NOMO-1 treated with DMSO at 0.1 percent for 48 hours (cell line): ENCODE measurements at regions not wholly inside any gene's neighbourhood (a gene's known extent, or its start where the extent isn't known, plus 50 kb on each side); places are given as distances from the start of the nearest gene placed in this dataset.

ENCODE experiments used
- DNase-seq: peaks from one replicate; lab custom pipeline; 2025; ENCODE audit not compliant: unreplicated experiment; lab: John Stamatoyannopoulos, UW

- DNase-seq = no peak
Observed at GRCh38 chr22:27452922-27453321, 348.6 kb downstream of the MN1 start.

GRCh38 chr22:27453725-27454124 lies 347.8 kb downstream of the MN1 start:
- DNase-seq = no peak

- DNase-seq = no peak
Observed at GRCh38 chr22:27454807-27455450, 346.6 kb downstream of the MN1 start.

- DNase-seq = no peak
Observed at GRCh38 chr22:27455526-27455925, 346.0 kb downstream of the MN1 start.

- DNase-seq = no peak
Observed at GRCh38 chr22:27456696-27457503, 344.7 kb downstream of the MN1 start.

- DNase-seq = no peak
Observed at GRCh38 chr22:27459999-27460398, 341.6 kb downstream of the MN1 start.

GRCh38 chr22:27460591-27461347 lies 340.8 kb downstream of the MN1 start:
- DNase-seq = no peak

GRCh38 chr22:27461470-27461869 lies 340.1 kb downstream of the MN1 start:
- no peak for DNase-seq

- no peak for DNase-seq
Observed at GRCh38 chr22:27462190-27462589, 339.4 kb downstream of the MN1 start.

- DNase-seq = no peak
Observed at GRCh38 chr22:27463121-27463660, 338.4 kb downstream of the MN1 start.

GRCh38 chr22:27466229-27466628 lies 335.3 kb downstream of the MN1 start:
- DNase-seq = no peak

- no peak for DNase-seq
Observed at GRCh38 chr22:27466778-27467438, 334.6 kb downstream of the MN1 start.

- no peak for DNase-seq
Observed at GRCh38 chr22:27467711-27468110, 333.8 kb downstream of the MN1 start.

- DNase-seq = no peak
Observed at GRCh38 chr22:27468712-27469111, 332.8 kb downstream of the MN1 start.

- DNase-seq = no peak
Observed at GRCh38 chr22:27470169-27470772, 331.3 kb downstream of the MN1 start.

- DNase-seq = no peak
Observed at GRCh38 chr22:27472975-27473374, 328.6 kb downstream of the MN1 start.

GRCh38 chr22:27473533-27473932 lies 328.0 kb downstream of the MN1 start:
- no peak for DNase-seq

GRCh38 chr22:27474112-27474571 lies 327.4 kb downstream of the MN1 start:
- DNase-seq = no peak

- DNase-seq = no peak
Observed at GRCh38 chr22:27474711-27475547, 326.6 kb downstream of the MN1 start.

GRCh38 chr22:27475548-27475897 lies 326.0 kb downstream of the MN1 start:
- DNase-seq = no peak
